CD1c-positive myeloid dendritic cell (primary cell): ENCODE measurements at regions not wholly inside any gene's neighbourhood (a gene's known extent, or its start where the extent isn't known, plus 50 kb on each side); places are given as distances from the start of the nearest gene placed in this dataset.
"Not testable (repeated sequence)": the region's sequence is repeated elsewhere in the genome, so short reads cannot be mapped to it uniquely, and the experiment has no call there.

Source experiments
- DNase-seq: peaks from one replicate; pipeline ENCODE4 v3.0.0-alpha.2; 2016; ENCODE audit errors: extremely low spot score

DNA sequence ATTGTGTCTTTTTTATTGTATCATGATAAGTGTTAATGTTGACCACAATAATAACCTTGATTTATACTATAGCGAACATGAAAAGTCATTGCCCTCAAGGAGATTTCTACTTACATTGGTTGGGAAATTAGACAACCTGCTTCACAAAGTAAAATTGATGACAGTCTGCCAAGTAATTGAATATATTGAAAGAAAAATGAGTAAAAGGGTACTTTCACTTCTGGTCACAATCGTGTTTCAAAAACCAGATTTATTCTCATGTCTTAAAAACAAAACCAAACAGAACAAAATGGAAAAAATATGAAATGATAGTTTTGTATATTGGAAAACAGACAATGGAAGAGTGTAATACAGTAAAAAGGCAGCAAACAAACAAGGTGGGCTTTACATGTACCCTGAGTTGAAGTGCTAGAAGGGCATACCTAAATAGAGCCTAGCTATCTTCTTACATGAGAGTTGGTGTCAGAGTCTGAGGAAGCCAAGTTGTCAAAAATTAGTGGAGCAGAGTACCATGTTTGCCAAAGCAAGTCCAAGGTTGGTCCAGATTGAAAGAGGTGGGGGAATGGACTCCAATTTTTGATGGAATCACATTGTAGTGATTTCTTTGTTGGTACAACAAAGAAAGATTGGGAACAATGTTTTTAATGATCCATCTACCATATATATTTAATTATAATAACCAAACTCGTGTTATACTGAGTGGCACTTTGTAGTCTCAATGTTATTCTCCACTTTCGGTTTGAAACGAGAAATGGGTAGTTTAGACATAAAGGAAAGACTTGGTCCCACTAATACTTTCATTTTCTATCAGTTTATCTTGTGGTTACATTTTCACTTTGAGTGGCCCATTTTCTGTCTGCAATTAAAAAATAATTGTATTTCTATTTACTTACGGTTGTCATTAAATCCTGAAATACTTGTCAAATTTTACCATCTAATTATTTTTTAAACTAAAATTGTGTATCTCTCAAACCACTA is 775.6 kb downstream of the STIM2 start:
- no peak for DNase-seq

DNA sequence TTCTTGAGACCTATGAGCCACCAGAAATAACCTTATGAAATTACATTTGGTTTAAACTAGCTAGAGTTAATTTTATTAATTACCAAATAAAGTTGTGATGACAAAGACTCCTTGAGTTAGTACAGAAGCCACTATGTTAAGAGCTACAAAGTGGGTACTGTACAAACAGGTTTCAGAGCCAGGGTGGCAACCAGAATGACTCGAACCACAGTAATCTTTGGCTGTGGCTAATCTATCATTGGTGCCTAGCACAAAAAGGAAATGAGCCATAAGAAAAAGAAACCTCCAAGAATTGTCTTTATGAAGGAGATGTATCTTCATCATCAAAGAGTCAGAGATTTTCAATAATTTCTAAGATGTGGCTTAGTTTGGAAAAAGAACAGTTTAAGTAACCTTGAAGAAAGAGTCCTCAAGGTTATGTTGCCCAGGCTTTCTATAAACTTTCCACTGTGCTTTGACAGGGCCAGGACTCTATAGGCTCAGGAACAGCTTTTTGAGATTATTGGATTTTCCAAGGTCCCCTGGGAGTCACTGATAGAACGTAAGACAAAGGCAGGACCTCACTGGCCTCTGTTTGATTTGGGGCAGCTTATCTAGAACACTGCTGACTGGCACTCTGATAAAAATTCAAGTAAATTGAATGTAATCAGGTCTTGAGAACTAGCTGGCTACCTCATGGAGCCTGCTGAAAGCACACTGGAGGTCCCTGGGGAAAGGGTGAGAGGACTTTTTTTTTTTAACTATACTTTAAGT is 777.7 kb downstream of the STIM2 start:
- DNase-seq: no peak

DNA sequence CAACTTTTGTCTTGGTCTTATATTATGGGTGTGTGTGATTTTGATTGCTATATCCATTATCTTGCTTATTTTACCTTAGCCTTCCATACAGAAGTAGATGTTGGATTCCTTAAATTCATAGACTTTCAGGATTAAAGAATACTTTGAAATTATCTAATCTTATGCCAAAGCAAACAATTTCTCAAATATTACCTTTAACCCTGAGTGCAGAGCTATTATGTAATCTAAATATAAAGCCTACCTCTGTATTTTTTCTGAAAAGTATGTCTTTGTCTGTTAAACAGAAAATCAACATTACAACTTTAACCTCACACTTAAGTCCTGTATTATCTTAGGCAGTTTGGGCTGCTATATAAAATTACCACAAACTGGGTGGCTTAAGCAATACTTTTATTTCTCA is 782.5 kb downstream of the STIM2 start:
- no peak for DNase-seq

DNA sequence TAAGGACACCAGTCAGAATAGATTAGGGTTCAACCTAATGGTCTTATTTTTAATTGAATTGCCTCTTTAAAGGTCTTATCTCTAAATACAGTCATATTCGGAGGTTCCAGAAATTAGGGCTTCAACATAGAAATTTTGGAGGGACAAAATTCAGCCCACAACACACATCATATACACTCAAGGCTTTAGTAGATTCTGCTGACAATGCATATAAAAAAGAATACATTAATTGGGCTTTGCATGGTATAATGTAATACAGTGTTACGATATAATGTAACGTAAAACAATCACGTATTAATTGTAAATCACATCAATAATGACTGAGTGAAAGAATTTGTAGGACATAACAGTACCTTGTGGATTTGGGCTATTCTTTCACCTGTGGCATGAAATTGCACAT is 787.8 kb downstream of the STIM2 start:
- DNase-seq: no peak

DNA sequence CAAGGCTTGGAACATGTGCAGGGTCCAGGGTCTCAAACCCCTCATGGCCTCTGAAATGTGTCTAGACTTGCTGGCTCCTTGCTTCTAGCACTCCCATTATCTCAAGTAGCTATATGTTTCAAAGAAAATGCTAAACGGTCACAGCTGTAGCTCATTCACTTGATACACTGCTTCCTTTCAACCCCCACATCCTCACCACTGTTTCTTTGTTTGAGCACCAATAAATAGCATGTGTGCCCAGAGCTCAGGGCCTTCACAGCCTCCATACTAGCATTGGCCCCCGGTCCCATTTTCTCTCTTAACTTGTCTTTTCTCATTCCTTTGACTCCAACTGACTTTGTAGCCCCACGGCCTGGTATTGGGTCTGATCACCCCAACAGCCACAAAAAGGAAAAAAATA is 801.8 kb downstream of the STIM2 start:
- no peak for DNase-seq

DNA sequence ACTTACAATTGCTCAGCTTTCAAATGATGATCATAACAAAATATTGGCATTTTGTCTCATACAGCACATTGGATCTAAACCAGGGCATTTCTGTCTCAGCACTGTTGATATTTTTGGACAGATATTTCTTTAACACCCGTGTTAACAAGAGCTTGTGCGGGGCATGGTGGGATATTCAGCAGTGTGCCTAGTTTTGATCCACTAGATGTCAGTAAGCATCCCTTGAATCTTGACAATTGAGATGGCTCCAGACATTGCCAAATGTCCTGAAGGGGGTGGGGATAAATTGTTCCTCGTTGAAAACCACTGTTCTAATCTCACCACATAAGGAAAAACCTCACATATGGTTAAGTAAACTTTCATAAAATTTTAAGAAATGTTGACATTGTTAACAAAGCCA is 806.3 kb downstream of the STIM2 start:
- no peak for DNase-seq

DNA sequence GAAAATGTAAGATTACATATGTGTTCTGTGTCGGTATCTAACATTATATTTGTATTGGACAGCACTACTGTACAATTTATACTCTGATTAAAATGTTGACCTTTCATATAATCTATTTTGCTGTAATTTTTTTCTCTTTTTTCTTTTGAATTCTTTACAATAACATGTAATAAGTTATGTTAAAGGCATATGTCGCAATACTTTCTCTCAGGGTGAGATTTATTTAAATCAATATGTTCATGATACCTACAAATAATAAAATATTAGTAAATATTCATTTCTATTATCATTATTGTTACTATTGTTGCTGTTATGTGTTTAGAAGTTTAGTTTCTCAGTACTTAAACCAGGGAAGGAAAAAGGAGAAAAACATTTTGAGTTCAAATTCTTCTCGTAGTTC is 807.4 kb downstream of the STIM2 start:
- no peak for DNase-seq

DNA sequence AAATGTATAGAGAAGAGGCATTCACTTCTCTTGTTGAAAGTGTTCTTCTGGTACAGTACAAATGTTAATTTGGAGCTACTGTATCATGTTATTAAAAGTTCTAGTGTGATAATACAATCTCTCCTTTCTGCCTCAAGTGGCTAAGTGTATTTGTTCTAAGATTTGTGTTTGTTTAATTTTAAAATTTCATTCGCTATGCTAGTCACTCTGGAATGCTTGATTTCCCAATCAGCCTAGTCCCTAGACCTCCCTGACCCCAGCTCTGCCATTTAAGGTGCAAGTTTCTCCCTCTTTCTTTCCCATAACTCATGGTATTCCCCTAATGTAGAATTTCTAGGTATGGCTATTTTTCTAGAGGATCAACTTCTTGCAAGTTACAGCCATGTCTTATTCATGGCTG is 817.4 kb downstream of the STIM2 start:
- no peak for DNase-seq

DNA sequence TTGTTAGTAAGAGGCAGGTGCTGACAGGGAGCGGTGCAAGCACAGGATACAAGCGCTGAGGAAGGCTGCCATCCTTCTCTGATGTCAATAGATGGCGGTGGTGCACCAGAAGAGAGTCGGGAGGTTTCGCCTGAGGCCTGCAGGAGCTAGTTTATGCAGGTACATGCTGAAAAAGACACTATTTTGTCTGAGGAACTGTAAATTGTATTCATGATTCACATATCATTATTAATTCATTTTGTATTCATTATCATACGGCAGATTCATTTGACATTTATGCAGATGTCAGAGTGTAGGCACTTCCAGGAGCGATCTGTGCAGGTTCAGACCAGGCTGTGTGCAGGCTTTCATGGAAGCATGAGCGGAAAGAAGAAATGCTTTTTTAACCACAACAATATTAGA is 824.0 kb downstream of the STIM2 start:
- DNase-seq: peak; percentile 4

DNA sequence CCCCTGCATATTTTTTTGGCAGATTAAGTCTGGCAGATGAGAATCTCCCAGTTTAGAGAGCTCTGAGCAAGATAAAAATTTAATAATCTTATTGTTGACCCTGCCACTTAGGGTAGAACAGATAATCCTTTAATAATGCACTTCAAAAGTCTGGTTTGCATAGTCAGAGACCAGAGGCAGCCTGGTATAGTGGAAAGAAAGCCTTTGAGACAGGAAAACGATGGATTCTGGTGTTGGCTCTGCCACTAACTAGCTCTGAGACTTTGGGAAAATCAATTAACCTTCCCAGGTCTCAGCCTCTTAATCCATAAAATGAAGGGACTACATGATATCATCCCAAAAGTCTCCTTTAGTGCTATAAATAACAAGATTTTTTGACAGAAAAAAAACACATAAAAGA is 824.5 kb downstream of the STIM2 start:
- no peak for DNase-seq

DNA sequence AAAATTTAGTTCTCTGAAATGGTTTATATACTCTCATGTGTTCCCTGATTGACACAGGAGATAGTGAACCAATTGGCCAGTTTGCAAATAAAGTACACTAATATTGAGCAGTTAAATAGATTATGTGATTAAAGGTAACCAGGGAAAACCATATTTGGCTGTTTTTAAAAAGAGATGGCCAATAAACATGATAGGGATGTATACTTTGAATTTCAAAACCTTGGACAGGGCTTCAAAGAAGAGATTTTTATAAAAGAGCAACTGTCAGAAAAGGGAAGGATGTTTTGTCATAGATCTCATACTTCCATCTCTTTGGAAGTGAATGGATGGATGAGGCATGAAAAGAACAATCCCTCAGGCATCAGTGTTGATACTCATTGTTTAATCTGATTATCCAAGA is 825.3 kb downstream of the STIM2 start:
- no peak for DNase-seq

DNA sequence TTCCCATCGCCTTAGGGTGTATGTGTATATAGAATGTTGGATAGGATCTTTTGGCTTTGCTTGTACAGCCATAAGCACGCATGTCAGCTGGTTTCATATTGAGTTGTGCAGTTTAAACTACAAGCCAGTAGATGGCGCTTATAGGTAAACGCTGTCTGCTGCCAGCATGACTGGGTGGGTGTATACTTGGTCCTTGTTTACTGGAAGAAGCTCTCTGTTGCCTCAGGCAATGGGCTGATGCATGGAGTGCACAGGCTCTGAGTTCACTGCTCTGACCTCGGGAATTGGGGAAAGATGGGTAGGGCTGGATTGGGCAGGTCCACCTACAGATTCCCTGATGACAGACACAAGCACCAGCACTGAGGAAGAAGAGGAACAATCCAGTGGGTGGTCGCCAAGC is 831.5 kb downstream of the STIM2 start:
- DNase-seq: peak; percentile 45

DNA sequence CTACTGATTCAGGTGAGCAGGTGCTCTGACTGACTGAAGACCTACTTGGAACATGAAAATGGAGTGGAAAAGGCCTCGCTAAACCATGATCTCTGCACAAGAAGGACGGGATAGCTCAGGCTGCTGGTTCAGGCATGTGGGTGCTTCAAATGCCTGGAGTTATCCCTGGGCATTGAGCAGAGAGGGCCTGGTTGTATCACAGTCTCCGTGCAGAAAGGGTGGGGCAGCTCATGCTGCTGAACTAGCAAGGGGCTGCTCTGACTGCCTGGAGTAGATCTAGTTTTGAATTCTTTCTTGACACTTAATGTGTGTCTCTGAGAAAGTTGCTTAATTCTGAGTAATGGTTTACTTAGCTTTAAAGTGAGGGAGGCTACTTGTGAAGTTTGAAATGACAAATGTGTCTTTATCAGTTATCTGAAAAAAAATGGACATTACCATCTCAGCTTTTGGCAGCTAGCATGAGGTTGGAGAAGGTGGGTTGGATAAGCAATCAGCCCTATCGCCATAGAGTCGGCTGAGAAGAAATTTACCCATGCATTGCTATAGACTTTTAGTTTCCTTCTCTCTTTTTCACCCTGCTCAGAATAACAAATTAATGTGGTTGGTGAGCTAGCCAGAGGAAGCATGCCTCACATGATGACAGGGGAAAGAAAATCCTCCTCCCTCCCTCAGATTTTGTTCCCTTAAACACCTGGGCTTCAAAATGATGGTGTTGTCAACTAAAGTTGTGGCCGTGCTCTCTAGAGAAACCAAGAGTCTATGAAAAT is 832.4 kb downstream of the STIM2 start:
- no peak for DNase-seq

DNA sequence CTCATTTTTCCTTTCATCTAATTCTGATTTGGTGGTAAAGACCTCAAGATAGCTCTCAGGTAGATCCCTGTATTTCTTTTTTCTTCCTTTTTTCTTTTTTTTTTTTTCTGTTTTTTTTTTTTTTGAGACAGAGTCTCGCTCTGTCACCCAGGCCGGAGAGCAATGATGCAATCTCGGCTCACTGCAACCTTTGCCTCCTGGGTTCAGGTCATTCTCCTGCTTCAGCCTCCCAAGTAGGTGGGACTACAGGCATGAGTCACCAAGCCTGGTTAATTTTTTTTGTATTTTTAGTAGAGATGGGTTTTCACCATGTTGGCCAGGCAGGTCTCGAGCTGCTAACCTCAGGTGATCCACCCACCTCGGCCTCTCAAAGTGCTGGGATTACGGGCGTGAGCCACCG is 835.6 kb downstream of the STIM2 start:
- not testable (repeated sequence) for DNase-seq

DNA sequence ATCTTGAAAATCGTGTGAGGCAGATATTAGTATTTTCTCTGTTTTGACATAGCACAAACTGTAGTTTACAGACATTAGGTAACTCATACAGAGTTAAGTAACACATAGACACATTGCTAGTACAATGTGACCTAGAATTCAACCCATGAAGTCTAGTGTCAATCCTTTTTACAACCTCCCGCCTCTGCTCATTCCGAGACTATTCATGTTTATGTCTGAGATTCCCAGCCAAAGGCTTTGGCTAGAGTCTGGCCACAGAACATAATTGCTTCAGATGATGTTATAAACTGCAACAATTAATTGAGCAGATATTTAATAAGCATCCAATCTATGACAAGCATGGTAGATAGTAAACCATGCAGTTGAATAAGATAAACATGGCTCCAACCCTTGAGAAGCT is 841.0 kb downstream of the STIM2 start:
- DNase-seq: no peak

DNA sequence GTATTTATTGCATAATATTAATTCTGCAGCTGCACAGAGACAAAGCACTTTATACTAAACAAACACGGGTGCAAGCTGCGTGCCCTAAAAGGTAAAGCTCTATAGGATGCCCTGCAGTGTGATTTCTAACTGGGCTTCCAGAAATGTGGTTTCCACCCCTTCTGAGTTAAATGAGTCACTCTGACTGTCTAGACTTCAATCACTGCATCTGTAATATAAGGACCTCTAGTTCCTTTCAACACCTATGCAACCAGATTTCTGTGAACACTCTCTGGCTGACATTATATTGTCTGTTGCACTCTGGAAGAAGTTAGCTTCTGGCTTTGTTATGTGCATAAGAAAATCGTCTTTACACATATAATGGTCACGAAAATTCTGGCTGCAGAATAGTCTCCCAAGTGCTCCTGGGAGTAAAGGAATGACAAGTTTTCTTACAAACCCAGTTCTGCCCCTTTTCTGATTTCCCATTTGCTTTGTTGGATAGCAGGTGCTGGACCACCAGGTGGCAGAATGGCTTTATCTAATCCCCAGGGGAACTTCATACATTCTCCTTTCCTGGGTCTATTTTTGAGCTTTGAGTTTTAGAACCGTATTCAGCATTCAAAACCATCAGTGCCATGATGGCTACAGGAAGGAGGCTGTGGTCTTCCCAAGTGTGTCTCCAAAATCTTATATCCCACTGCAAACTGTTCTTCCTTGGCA is 842.2 kb downstream of the STIM2 start:
- no peak for DNase-seq

DNA sequence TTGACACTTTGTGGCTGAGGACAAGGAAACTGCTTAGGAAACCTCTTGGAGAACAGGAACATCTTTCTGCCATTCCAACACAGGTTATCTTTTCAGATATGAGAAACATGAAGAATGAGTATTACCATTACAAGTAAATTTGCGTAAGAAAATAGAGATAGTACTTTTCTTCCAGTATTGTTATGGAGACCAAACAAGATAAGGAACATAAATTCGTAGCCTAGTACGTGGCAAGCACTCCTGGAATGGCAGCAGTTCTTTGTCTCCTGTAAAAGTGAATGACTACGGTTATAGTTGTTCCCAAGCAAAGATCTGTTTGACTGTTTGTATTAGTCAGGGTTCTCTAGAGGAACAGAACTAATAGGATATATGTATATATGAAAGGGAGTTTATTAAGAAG is 843.1 kb downstream of the STIM2 start:
- no peak for DNase-seq

DNA sequence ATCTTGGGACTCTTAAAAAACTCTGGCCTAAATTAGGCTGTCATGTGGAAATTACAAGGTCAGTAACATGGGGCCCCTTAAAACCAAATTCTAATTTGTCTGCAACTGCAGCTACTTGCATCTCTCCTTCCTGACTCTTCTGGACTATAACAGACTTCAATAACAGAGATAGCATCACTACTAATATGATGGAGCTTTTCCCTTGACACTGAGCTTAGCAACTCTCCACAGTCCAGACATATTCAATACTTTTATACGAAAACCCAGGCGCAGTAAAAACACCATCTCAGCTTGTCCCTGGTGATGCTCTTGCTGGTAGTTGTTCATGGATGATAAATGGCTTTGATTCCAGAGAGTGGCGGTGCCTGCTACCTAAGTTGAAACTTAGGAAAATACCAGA is 850.4 kb downstream of the STIM2 start:
- DNase-seq: no peak

DNA sequence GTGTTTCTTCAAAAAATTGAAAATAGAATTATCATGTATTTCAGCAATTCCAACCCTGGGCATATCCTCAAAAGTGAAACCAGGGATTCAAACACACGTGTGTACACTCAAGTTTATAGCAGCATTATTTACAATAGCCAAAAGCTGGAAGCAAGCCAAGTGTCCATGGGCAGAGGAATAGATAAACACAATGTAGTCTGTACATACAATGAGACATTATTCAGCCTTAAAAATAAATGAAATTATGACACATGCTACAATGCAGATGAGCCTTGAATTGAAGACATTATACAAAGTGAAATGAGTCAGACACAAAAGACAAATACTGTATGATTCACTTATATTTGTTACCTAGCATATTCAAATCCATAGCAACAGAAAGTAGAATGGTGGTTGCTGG is 853.4 kb downstream of the STIM2 start:
- DNase-seq: no peak

DNA sequence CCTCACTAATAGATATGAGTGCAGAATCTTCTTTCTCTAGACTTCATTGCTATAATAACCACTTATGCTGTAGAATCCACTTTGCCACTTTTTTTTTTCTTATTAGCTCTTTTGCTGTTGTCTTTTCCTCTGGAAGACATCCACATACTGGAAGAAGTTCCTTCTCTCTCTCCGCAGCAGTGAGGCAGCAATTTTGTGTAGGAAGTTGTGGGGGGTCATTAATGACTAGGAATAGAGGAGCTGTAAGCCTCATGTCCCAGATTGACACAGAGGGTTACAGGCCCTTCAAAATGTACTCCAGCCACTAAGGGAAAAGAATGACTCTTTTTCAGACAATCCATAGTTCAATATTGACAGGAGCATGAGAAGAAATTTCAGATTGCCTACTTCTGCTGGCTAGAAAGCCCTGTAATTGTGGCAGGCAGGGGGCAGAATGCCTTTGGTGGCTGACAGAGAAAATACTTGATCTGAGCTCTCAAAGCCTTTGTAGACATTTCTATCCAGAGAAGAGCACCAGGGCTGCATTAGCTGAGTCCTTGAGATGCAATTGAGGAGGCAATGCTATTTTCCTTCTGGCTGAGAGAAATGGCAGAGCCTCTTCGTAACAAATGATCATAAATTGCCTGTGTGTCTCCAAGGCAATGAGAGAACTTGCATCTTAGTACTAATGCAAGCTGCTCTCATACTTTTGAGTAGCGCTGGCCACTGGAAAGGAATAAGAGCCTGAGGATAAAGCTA is 856.2 kb downstream of the STIM2 start:
- DNase-seq: no peak

DNA sequence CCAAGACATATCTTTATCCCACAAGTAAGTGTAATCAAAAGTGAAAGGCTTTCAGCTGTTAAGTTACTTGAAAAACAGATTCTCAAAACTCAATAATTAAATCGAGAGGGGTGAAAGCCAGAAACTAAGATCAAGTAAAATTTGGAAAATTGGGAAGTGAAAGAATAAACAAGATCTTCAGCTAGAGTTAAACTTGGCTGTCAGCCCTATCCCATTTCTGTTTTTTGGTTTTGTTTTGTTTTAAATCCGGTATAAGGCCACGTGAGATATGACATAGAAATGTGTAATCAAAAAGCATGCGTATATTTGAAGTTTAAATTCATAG is 856.8 kb downstream of the STIM2 start:
- DNase-seq: peak; percentile 2
